ENCODE measurements at regions not wholly inside any gene's neighbourhood (a gene's known extent, or its start where the extent isn't known, plus 50 kb on each side); places are given as distances from the start of the nearest gene placed in this dataset.
"Not testable (repeated sequence)": the region's sequence is repeated elsewhere in the genome, so short reads cannot be mapped to it uniquely, and the experiment has no call there.

GRCh38 chr14:39609119-39609518, 176.9 kb upstream of the FBXO33 start:
- intact Hi-C loops (cut with DNase I): no loop called here
- no peak overlapping the region for H3K4me3 ChIP-seq
- no peaks in the 10 kb centered on the region for H3K36me3 ChIP-seq (replicated peaks in 1 of 2; ENCODE audit: insufficient read depth in 1 of 2, low read depth in 2 of 2)
- H3K4me1 ChIP-seq: no peaks in the 10 kb centered on the region
- no peak overlapping the region for H3K27ac ChIP-seq
- TF ChIP-seq CTCF (IDR thresholded peaks at IDR 0.05) (no peak), POLR2A (IDR thresholded peaks at IDR 0.05) (no peak)
- no peaks in the 10 kb centered on the region for H3K27me3 ChIP-seq
- ATAC-seq: no peak
- no peaks in the 10 kb centered on the region for H3K9me3 ChIP-seq
- no peak for DNase-seq

- intact Hi-C loops (cut with DNase I): no loop called here
- Histone ChIP-seq H3K9me3 (no peaks in the 10 kb centered on the region), H3K36me3 (replicated peaks in 1 of 2; ENCODE audit: insufficient read depth in 1 of 2, low read depth in 2 of 2) (no peaks in the 10 kb centered on the region), H3K4me1 (no peaks in the 10 kb centered on the region), H3K27me3 (no peaks in the 10 kb centered on the region), H3K4me3 (no peak overlapping the region), H3K27ac (no peak overlapping the region)
- ATAC-seq (no peak), DNase-seq (no peak)
- WGBS, 2 donors: 82 to 90% methylated on average over 1 of the region's 1 CpG
- TF ChIP-seq POLR2A (IDR thresholded peaks at IDR 0.05): no peak
- TF ChIP-seq CTCF (IDR thresholded peaks at IDR 0.05): no peak
Observed at GRCh38 chr14:39607978-39608377, 175.7 kb upstream of the FBXO33 start.

- DNase-seq: no peak
- WGBS, 2 donors: 41 to 51% methylated on average over 1 of the region's 1 CpG
- Histone ChIP-seq H3K27me3 (no peaks in the 10 kb centered on the region), H3K9me3 (no peaks in the 10 kb centered on the region), H3K4me3 (no peak overlapping the region), H3K36me3 (replicated peaks in 1 of 2; ENCODE audit: insufficient read depth in 1 of 2, low read depth in 2 of 2) (no peaks in the 10 kb centered on the region), H3K27ac (no peak overlapping the region), H3K4me1 (no peaks in the 10 kb centered on the region)
- intact Hi-C loops (cut with DNase I): no loop called here
- ATAC-seq: no peak
- TF ChIP-seq POLR2A (IDR thresholded peaks at IDR 0.05) (no peak), CTCF (IDR thresholded peaks at IDR 0.05) (no peak)
Observed at GRCh38 chr14:39603942-39604341, 171.7 kb upstream of the FBXO33 start.

- Histone ChIP-seq H3K4me1 (no peaks in the 10 kb centered on the region), H3K4me3 (no peak overlapping the region), H3K36me3 (replicated peaks in 1 of 2; ENCODE audit: insufficient read depth in 1 of 2, low read depth in 2 of 2) (no peaks in the 10 kb centered on the region), H3K9me3 (peaks cover 0 to 4% (median 0%) of the 10 kb centered on the region in 3 donors), H3K27me3 (no peaks in the 10 kb centered on the region), H3K27ac (no peak overlapping the region)
- DNase-seq: no peak
- no peak for ATAC-seq
- 87 to 93% methylated on average over 2 of the region's 2 CpGs for WGBS, 2 donors
- TF ChIP-seq CTCF (IDR thresholded peaks at IDR 0.05) (no peak), POLR2A (IDR thresholded peaks at IDR 0.05) (no peak)
- intact Hi-C loops (cut with DNase I): no loop called here
Observed at GRCh38 chr14:39593377-39593776, 161.1 kb upstream of the FBXO33 start.

- WGBS, 2 donors: 47 to 48% methylated on average over 2 of the region's 2 CpGs
- DNase-seq: no peak
- H3K4me3 ChIP-seq: no peak overlapping the region
Observed at GRCh38 chr14:39592116-39592789, 160.0 kb upstream of the FBXO33 start.

GRCh38 chr14:39589882-39590281, 157.6 kb upstream of the FBXO33 start:
- H3K36me3 ChIP-seq (replicated peaks in 1 of 2; ENCODE audit: insufficient read depth in 1 of 2, low read depth in 2 of 2); H3K27ac ChIP-seq; ATAC-seq; H3K4me1 ChIP-seq; H3K9me3 ChIP-seq; intact Hi-C loops (cut with DNase I); DNase-seq; H3K27me3 ChIP-seq; H3K4me3 ChIP-seq: not testable (repeated sequence)
- WGBS, 2 donors: 90 to 95% methylated on average over 12 to 19 of the region's 21 CpGs

More at GRCh38 chr14:39592116-39592789, 160.0 kb upstream of the FBXO33 start:
- Histone ChIP-seq H3K36me3 (replicated peaks in 1 of 2; ENCODE audit: insufficient read depth in 1 of 2, low read depth in 2 of 2) (no peaks in the 10 kb centered on the region), H3K4me1 (no peaks in the 10 kb centered on the region), H3K9me3 (peaks cover 0 to 4% (median 0%) of the 10 kb centered on the region in 3 donors), H3K27me3 (no peaks in the 10 kb centered on the region), H3K27ac (no peak overlapping the region)
- TF ChIP-seq CTCF (IDR thresholded peaks at IDR 0.05) (no peak), POLR2A (IDR thresholded peaks at IDR 0.05) (no peak)
- intact Hi-C loops (cut with DNase I): no loop called here
- ATAC-seq: no peak
